22Rv1 (cell line): ENCODE measurements at regions not wholly inside any gene's neighbourhood (a gene's known extent, or its start where the extent isn't known, plus 50 kb on each side); places are given as distances from the start of the nearest gene placed in this dataset.

Experiments used
- CTCF ChIP-seq: fragments of 450-650 bp; IDR thresholded peaks from 2 replicates; pipeline ENCODE4 v1.5.1; 2017; ENCODE audit warnings: mild to moderate bottlenecking
- ZFX ChIP-seq: fragments of 450-650 bp; IDR thresholded peaks from 2 replicates; pipeline ENCODE4 v1.6.1; 2017; ENCODE audit warnings: antibody characterized with exemption, borderline replicate concordance

- TF ChIP-seq CTCF (no peak), ZFX (no peak)
These were observed 222.8 kb upstream of the NUDT4 start for GRCh38 chr12:93154753-93155480.
